D721Med (cell line): ENCODE measurements at regions not wholly inside any gene's neighbourhood (a gene's known extent, or its start where the extent isn't known, plus 50 kb on each side); places are given as distances from the start of the nearest gene placed in this dataset.

Source experiments
- DNase-seq: peaks from one replicate; pipeline ENCODE4 v3.0.0; 2011; ENCODE audit warnings: low spot score; ENCODE audit not compliant: insufficient read length
- FAIRE-seq: peaks from 2 replicates; lab custom pipeline; 2011; peaks lifted over from hg19 to GRCh38; lab: Jason Lieb, UNC
- CTCF ChIP-seq: IDR thresholded peaks from 2 replicates; pipeline ENCODE4 v1.5.1; 2012; ENCODE audit warnings: mild to moderate bottlenecking, control low read depth; ENCODE audit not compliant: insufficient read depth; ENCODE audit errors: missing control alignments

GRCh38 chr7:20554072-20554471 lies 61.4 kb upstream of the ABCB5 start:
- DNase-seq = no peak
- peak; percentile 16 for FAIRE-seq
- TF ChIP-seq CTCF = no peak

DNA sequence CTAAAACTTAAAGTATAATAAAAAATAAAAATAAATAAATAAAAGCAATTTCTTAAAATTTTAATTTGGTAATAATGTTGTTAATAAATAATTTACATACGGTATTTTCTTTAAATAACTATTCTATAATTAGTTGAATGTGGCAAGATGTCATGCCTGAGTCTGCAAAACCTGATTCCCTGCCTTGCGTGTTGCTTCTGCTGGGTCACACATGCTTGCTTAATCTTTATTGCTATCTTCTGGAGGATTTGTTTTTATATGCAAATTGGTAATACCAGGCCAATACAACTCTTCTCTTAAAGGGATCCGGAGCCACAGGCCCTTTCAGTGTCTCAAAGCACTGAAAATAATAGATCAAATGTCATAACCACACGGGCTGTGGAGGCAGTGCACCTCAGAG lies 59.4 kb upstream of the ABCB5 start:
- no peak for TF ChIP-seq CTCF
- DNase-seq = no peak
- no peak for FAIRE-seq

DNA sequence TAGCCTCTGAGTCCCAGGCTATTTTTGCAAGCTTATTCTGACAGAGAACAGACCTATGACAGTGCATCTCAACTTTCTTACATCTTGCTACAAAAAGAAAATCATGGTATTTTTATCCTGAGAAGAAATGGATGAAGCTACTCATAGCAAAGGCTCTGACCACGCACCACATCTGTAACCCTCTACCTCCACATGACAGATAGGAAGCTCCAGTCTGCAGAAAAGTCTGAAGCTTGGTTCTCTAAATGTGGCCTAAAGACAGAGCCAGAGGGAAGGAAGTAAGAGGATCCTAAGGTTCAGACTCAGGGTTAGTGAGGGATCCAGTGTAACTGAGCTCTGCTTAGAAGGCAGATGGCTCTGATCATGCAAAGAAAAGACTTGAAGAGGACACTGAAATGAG lies 58.4 kb upstream of the ABCB5 start:
- no peak for TF ChIP-seq CTCF
- peak; percentile 53 for FAIRE-seq

DNA sequence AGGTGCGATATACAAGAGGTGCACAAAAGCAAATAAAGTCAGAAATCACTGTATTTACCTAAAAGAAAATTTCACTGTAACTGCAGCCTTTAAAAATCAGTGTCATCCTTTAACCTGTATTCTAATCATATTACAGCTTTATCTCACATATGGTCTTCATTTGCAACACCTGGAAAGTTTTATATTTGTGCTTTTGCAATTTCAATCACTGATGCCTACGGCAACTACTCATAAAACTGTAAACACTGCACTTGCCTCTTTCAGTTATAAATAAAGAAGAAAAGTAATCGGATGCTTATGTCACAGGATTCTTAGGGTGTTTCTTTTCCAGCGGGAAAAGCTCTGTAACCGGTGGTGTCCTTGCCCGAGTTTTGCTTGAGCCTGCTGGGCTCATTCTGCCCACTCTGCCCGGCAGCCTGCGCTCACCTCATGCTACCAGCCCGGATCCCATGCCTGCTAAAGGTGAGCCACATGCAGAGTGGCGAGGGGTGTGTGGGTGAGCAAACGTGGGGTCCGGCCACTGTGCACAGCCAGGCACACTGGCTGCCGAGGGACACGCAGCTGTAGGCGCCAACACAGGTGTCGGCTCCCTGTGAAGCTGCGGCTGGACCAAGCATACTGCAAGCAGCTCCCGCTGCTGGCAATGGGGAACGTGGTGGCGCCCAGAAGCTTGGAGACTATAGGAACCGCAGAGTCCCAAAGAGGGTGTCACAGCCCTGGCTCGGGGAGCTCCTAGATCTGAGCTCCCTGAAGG lies 56.3 kb upstream of the ABCB5 start:
- TF ChIP-seq CTCF = no peak
- FAIRE-seq (no peak), DNase-seq (no peak)

More for the DNA sequence above, 58.4 kb upstream of the ABCB5 start:
- DNase-seq = no peak

DNA sequence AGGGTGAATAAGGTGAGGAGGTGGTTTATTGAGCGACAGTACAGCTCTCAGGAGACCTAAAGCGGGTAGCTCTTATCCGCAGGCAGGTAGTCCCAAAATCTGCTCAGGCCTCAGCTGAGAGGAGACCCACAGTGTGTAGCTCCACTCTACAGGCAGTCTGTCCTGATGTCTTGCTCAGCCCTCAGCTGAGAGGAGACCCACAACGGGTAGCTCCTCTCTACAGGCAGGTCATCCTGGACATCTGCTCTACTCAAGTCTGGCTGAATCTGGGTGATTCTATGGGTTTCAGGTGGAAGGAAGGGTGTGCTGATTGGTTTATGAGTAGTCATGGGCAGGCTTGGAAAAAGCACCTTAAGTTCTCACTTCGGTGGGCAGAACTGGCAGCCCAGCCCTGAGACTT lies 55.6 kb upstream of the ABCB5 start:
- TF ChIP-seq CTCF = no peak
- no peak for DNase-seq
- FAIRE-seq = no peak

GRCh38 chr7:20560325-20561180 lies 54.9 kb upstream of the ABCB5 start:
- DNase-seq = no peak
- TF ChIP-seq CTCF = no peak
- FAIRE-seq = no peak

DNA sequence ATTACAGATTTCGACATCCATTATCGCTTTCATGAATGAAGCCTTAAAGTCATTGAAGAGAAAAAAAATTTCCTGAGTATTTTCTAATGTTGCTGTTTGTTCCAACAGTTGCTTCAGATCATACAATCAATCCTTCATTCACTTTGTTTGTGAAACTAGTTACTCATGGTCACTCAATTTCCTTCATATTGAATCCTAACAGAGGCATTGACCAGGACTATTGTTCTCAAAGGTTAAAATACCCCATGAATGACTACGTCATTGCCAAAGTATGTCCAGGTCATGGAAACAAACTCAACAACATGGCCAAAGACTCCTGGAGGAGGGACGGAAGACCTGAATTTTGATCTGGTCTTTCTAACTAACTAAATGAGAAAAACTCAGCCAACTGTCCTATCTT lies 54.0 kb upstream of the ABCB5 start:
- DNase-seq = no peak
- FAIRE-seq = no peak

More for the DNA sequence above, 54.0 kb upstream of the ABCB5 start:
- TF ChIP-seq CTCF = no peak
